CD14-positive monocyte (primary cell): ENCODE measurements at regions not wholly inside any gene's neighbourhood (a gene's known extent, or its start where the extent isn't known, plus 50 kb on each side); places are given as distances from the start of the nearest gene placed in this dataset.

Experiments
- DNase-seq, 3 donors: peaks; one replicate each; pipeline ENCODE4 v3.0.0-alpha.2; 2011 to 2022
- H2AFZ ChIP-seq: 2 replicates; pipeline ENCODE4 v1.6.0; 2012; ENCODE audit warnings: mild to moderate bottlenecking, low read depth, low read length, inconsistent platforms; ENCODE audit not compliant: insufficient read depth, poor library complexity, severe bottlenecking
- H3K27ac ChIP-seq, 2 donors: 1 replicate in 1 of 2; 2 replicates in 1 of 2; pipeline ENCODE4 v1.5.1; 2012 to 2013; ENCODE audit warnings: low read length in 2 of 2, control low read depth in 1 of 2, inconsistent platforms in 1 of 2, low read depth in 1 of 2, mild to moderate bottlenecking in 1 of 2
- H3K27me3 ChIP-seq, 2 donors: one replicate each; pipeline versions ENCODE4 v1.6.0 to v1.6.1; 2011 to 2013; ENCODE audit warnings: low read length in 2 of 2; ENCODE audit not compliant: control insufficient read depth in 2 of 2, insufficient read depth in 2 of 2
- H3K36me3 ChIP-seq, 2 donors: replicated peaks in 1 of 2; 1 replicate in 1 of 2; 2 replicates in 1 of 2; pipeline versions ENCODE4 v1.5.1 to v1.6.1; 2012 to 2013; ENCODE audit warnings: low read length in 2 of 2, control low read depth in 1 of 2, inconsistent platforms in 1 of 2, mild to moderate bottlenecking in 1 of 2; ENCODE audit not compliant: insufficient read depth in 2 of 2, control insufficient read depth in 1 of 2
- H3K4me1 ChIP-seq, 2 donors: 1 replicate in 1 of 2; 2 replicates in 1 of 2; pipeline versions ENCODE4 v1.5.1 to v1.6.1; 2012 to 2013; ENCODE audit warnings: low read length in 2 of 2, control low read depth in 1 of 2, inconsistent platforms in 1 of 2, mild to moderate bottlenecking in 1 of 2, moderate library complexity in 1 of 2; ENCODE audit not compliant: insufficient read depth in 2 of 2, control insufficient read depth in 1 of 2
- H3K4me2 ChIP-seq: replicated peaks from 2 replicates; pipeline ENCODE3; 2012; ENCODE audit warnings: low read length, moderate library complexity, mild to moderate bottlenecking; ENCODE audit not compliant: poor library complexity, severe bottlenecking; ENCODE audit errors: extremely low read depth
- H3K4me3 ChIP-seq, 3 experiments: fragments of 200-600 bp in 1 of 3; sonication (generic) in 1 of 3; replicated peaks in 1 of 3; 1 replicate in 2 of 3; 2 replicates in 1 of 3; pipeline ENCODE4 v1.5.1; 2011 to 2013; ENCODE audit warnings: low read length in 3 of 3, mild to moderate bottlenecking in 3 of 3, control low read depth in 2 of 3, low read depth in 2 of 3, inconsistent platforms in 1 of 3, moderate library complexity in 1 of 3
- H3K79me2 ChIP-seq: 2 replicates; pipeline ENCODE4 v1.6.0; 2012; ENCODE audit warnings: mild to moderate bottlenecking, control low read depth, inconsistent platforms, low read length, moderate library complexity; ENCODE audit not compliant: insufficient read depth
- H3K9ac ChIP-seq: 2 replicates; pipeline ENCODE4 v1.6.0; 2017; ENCODE audit warnings: low read length, mild to moderate bottlenecking; ENCODE audit not compliant: insufficient read depth, poor library complexity, severe bottlenecking
- H3K9me3 ChIP-seq, 2 donors: replicated peaks in 1 of 2; 1 replicate in 1 of 2; 2 replicates in 1 of 2; pipeline versions ENCODE4 v1.5.1 to v1.6.1; 2012 to 2013; ENCODE audit warnings: low read length in 2 of 2, control low read depth in 1 of 2; ENCODE audit not compliant: control insufficient read depth in 1 of 2, insufficient read depth in 1 of 2
- H4K20me1 ChIP-seq: 2 replicates; pipeline ENCODE4 v1.6.0; 2012; ENCODE audit warnings: mild to moderate bottlenecking, low read length, control low read depth, moderate library complexity; ENCODE audit not compliant: insufficient read depth
- H3K27ac Mint-ChIP-seq, 7 donors: one replicate each; pipeline ENCODE4 v1.8.0; 2020; ENCODE audit warnings: mild to moderate bottlenecking in 7 of 7, mixed read lengths in 7 of 7, moderate library complexity in 6 of 7, inconsistent platforms in 2 of 7
- H3K27me3 Mint-ChIP-seq, 3 donors: one replicate each; pipeline ENCODE4 v1.8.0; 2021 to 2022; ENCODE audit warnings: low read depth in 3 of 3, mild to moderate bottlenecking in 3 of 3, mixed read lengths in 3 of 3, moderate library complexity in 3 of 3, inconsistent platforms in 1 of 3
- H3K36me3 Mint-ChIP-seq, 2 donors: one replicate each; pipeline ENCODE4 v1.8.0; 2020; ENCODE audit warnings: mixed read lengths in 2 of 2, inconsistent platforms in 1 of 2, mild to moderate bottlenecking in 1 of 2
- H3K4me1 Mint-ChIP-seq: one replicate; pipeline ENCODE4 v1.8.0; 2020; ENCODE audit warnings: mild to moderate bottlenecking, mixed read lengths
- H3K4me3 Mint-ChIP-seq, 2 donors: one replicate each; pipeline ENCODE4 v1.8.0; 2020; ENCODE audit warnings: mild to moderate bottlenecking in 2 of 2, mixed read lengths in 2 of 2, moderate library complexity in 1 of 2
- H3K9me3 Mint-ChIP-seq, 7 donors: one replicate each; pipeline ENCODE4 v1.8.0; 2020 to 2022; ENCODE audit warnings: mixed read lengths in 7 of 7, mild to moderate bottlenecking in 6 of 7, moderate library complexity in 6 of 7, inconsistent platforms in 2 of 7
- CTCF ChIP-seq: fragments of 200-600 bp; IDR thresholded peaks from one replicate; pipeline ENCODE4 v1.8.0; 2022; ENCODE audit warnings: antibody characterized with exemption, mild to moderate bottlenecking
- intact Hi-C, 2 donors: fragments of 100-400 bp; cut with micrococcal nuclease; formaldehyde crosslinking; loops; one replicate each; pipeline versions ENCODE4 v1.15.0 to v1.15.1; 2023

GRCh38 chrX:109268340-109268739 lies 213.5 kb downstream of the GUCY2F start:
- Mint-ChIP-seq H3K36me3 (no peaks in the 10 kb centered on the region), H3K4me1 (peaks cover 4% of the 10 kb centered on the region), H3K27ac (no peak overlapping the region), H3K27me3 (peaks cover 2 to 9% (median 7%) of the 10 kb centered on the region in 3 donors), H3K4me3 (no peak overlapping the region), H3K9me3 (peaks cover 0 to 2% (median 0%) of the 10 kb centered on the region in 7 donors)
- no peaks in the 10 kb centered on the region for H3K36me3 ChIP-seq
- no peaks in the 10 kb centered on the region for H3K9me3 ChIP-seq
- no peaks in the 10 kb centered on the region for H3K79me2 ChIP-seq
- no peaks in the 10 kb centered on the region for H3K4me1 ChIP-seq
- H4K20me1 ChIP-seq = no peaks in the 10 kb centered on the region
- H2AFZ ChIP-seq = no peak overlapping the region
- H3K27ac ChIP-seq = no peak overlapping the region
- TF ChIP-seq CTCF = no peak
- H3K9ac ChIP-seq = no peak overlapping the region
- no peak for DNase-seq
- no peak overlapping the region for H3K4me2 ChIP-seq
- H3K4me3 ChIP-seq = no peak overlapping the region
- intact Hi-C loops = no loop called here
- H3K27me3 ChIP-seq = no peaks in the 10 kb centered on the region

GRCh38 chrX:109266034-109266433 lies 215.9 kb downstream of the GUCY2F start:
- Histone ChIP-seq H3K36me3 (no peaks in the 10 kb centered on the region), H3K79me2 (no peaks in the 10 kb centered on the region), H3K9me3 (no peaks in the 10 kb centered on the region), H2AFZ (no peak overlapping the region), H3K9ac (no peak overlapping the region), H3K4me3 (no peak overlapping the region), H3K4me2 (no peak overlapping the region), H3K27ac (no peak overlapping the region), H4K20me1 (no peaks in the 10 kb centered on the region), H3K27me3 (no peaks in the 10 kb centered on the region), H3K4me1 (no peaks in the 10 kb centered on the region)
- intact Hi-C loops = no loop called here
- H3K4me1 Mint-ChIP-seq = no peaks in the 10 kb centered on the region
- H3K27me3 Mint-ChIP-seq = peaks cover 2 to 11% (median 5%) of the 10 kb centered on the region in 3 donors
- H3K4me3 Mint-ChIP-seq = no peak overlapping the region
- H3K9me3 Mint-ChIP-seq = peaks cover 0 to 6% (median 0%) of the 10 kb centered on the region in 7 donors
- TF ChIP-seq CTCF = no peak
- no peak for DNase-seq
- no peaks in the 10 kb centered on the region for H3K36me3 Mint-ChIP-seq
- no peak overlapping the region for H3K27ac Mint-ChIP-seq
